NCI-H748 treated with DMSO at 0.1 percent for 48 hours (cell line): ENCODE measurements at regions not wholly inside any gene's neighbourhood (a gene's known extent, or its start where the extent isn't known, plus 50 kb on each side); places are given as distances from the start of the nearest gene placed in this dataset.

Experiments used
- DNase-seq: peaks from one replicate; lab custom pipeline; 2025; lab: John Stamatoyannopoulos, UW

- no peak for DNase-seq
Observed at GRCh38 chr5:5591567-5591966, 169.1 kb downstream of the ICE1 start.

DNA sequence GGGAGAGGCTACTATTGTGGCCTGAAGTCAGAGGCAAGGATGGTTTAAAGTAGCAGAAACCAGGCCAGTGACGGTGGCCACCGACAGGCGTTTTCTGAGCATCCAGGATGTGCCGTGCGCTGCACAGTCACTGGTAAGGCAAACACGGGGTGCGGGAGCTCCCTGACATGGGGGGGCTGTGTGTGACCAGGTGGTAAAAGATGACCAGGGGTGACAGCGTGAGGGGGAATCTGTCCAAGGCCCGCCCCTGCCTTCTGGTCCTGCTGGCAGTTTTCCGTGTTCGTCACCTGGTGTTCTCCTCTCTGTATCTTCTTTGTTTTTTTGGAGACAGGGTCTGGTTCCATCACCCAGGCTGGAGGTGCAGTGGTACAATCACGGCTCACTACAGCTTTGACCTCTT, 167.4 kb downstream of the ICE1 start:
- DNase-seq = no peak

DNA sequence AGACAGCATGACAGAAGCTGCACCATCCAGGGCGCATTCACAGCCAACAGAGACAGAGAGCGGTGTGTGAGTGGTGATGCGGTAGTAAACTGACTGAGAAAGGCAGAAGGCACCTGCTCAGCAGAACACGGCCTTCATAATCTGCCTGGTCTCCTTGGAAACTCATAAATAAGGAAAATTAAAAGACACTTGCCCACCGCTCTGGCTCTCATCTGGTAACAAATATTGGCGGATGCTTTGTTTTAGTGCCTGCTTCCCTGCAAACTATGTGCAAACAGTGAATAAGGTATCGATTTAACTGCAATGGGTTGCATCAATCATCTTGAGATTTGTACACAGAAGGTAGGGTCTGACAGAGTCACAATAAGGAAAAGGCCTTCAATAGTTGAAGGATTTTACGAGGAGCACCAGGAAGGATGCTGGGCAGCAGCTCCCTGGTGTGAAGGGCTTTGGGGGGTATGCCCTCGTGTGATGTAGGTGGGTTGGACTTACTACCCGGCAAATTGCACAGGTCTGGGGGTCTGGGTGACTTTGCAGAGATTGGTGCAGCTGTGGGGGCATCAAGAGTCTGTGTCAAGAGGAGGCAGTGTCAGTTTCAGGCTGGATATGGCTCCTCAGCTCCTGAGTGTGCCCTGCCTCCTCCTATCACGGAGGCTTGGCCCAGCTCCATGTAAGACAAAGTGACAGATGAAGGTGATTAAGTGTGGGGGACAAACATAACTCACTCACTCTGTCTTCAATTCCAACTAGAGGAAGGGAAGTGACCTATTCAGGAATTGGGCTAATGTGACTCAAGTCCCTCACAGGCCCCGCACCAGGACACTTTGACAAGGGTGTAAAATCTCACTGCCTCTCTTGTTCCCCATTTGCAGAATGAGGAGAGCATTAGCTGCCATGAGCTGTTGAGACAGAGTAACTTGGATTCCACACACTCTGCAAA, 166.7 kb downstream of the ICE1 start:
- no peak for DNase-seq

DNA sequence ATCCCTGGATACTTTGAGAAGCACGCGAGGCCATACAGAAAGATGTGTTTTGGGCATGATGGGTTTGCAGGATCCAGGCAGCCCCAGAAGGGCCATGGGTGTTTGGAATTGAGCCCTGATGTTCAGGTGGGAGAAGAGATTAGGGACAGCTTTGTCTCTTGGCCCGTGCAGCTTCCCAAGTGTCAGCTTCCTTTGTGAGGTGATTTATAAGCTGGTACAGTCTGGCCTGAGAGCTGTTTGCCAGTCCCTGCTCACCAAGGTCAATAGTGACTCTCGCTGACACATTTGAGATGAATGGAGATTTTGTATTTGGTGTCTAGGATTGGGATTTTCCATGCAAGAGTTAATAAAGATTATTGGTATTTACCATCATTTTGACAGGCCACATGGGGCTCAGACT, 165.9 kb downstream of the ICE1 start:
- DNase-seq = no peak

DNA sequence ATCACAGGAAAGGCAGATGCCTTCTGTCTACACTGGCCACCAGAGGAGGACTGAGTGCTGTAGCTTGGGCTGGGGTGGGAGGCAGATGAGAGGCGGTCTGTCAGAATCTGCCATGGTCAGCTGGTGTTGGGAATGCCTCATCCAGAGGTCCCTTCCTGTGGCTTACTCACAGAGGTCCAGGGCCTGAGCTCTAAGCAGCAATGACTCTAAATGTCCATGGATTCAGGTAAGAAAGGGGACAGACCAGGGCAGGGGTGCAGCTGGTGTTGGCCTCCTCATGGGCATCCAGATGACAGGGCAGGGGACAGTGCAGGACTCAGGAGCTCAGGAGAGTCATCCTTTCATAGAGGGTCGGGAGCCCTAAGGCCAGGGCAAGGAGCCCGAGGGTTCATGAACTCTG, 165.0 kb downstream of the ICE1 start:
- no peak for DNase-seq

- no peak for DNase-seq
Observed at GRCh38 chr5:5586721-5587120, 164.2 kb downstream of the ICE1 start.

GRCh38 chr5:5585751-5586341, 163.4 kb downstream of the ICE1 start:
- DNase-seq = no peak

DNA sequence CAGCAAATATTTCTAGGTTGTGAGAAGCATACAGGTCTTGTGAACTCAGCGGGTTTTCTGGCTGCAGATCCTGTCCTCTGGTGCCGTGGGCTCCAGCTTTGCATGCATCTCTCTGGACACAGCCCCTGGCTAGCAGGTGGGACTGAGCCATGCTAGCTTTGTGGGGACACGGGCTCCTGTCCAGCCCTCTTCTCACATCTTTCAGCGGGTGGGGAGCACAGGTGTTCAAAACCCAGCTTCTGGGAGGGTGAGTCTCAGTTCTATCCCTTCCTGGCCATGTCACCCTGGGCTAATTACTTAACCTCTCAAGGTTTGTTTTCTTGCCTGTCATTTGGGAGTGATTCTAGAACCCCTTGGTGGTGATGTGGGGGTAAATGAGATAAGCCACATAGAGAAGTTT, 162.3 kb downstream of the ICE1 start:
- no peak for DNase-seq

GRCh38 chr5:5584236-5584745, 161.8 kb downstream of the ICE1 start:
- DNase-seq = no peak

- no peak for DNase-seq
Observed at GRCh38 chr5:5583832-5584231, 161.4 kb downstream of the ICE1 start.

- DNase-seq = no peak
Observed at GRCh38 chr5:5583023-5583765, 160.7 kb downstream of the ICE1 start.

DNA sequence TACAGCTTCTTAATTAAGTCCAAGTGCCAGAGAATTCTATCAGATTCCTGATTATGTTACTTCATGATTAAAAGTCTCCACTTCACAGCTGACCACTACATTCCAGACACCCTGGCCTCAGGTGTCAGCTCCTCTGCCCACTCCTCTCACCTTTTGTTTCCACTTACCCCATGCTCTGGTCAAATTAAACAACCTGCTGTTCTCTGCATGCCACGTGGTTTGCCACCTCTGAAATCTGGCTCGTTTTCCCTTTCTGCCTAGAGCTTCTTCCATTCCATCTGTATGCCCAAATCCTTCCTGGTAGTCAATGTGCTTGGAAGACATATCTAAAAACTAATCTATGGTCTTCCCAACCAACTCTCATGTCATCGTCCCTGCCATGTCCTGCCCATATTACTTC, 158.6 kb downstream of the ICE1 start:
- DNase-seq = no peak

GRCh38 chr5:5576744-5577143, 154.3 kb downstream of the ICE1 start:
- DNase-seq = no peak

GRCh38 chr5:5575461-5575860, 153.0 kb downstream of the ICE1 start:
- no peak for DNase-seq

- DNase-seq = no peak
Observed at GRCh38 chr5:5573798-5574380, 151.4 kb downstream of the ICE1 start.

- no peak for DNase-seq
Observed at GRCh38 chr5:5572976-5573797, 150.7 kb downstream of the ICE1 start.

DNA sequence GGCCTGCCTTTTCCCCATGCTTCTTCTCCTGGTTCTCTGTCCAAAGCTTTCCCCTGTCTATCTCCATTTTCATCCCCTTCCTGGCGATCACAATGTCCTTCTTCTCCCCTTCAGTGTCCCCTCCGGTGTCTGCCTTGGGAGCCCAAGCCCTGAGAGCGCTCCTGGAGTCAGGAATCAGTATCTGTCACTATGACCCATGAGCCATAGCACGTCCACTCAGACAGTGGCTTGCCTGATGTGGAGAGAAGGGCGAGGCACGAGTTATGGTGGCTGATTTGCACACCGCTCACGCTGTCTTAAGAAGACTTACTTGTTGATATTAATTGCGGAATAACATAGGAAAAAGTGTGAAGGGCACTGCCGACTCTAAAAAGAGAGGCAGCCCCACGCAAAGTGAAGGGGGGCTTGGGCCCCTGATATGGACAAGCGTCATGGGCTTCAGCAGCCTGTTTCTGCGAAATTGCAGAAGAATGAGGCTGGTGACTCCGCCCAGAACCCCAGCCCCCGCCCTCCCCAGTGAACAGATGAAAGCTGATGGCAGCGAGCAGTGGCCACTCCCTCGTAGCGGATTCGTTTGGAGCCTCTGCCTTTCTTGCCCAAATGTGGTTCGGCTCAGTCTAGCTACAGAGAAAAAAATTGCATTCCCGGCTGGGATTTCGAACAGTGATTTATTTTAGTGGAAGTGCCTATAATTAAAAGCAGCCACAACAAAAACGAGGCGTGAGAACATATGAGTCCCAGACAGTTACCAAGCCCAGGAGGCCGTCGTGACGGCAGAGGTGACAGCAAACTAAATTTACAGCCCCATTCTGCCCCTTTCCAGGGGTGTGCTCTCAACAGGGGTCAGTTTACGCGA, 149.8 kb downstream of the ICE1 start:
- no peak for DNase-seq

- DNase-seq = no peak
Observed at GRCh38 chr5:5570646-5571045, 148.2 kb downstream of the ICE1 start.

GRCh38 chr5:5564898-5565297, 142.4 kb downstream of the ICE1 start:
- DNase-seq = no peak

DNA sequence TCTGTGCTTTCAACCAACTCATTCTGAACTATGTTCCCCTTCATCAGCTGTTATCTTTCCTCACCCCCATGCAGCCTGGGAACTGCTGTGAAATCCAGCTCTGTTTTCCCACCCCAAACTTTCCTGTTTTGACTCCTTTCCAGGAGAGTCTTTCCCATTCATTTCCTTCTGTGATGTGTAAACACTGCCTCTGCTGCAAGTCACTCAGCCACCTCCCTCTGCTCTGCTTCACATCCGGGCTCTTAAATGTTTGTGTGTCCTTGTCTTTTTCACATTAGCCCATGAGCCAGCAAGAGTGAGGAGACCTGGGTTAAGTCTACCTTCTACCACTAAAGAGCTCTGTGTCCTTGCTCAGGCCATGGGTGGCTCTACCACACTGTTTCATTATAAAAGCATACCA, 137.5 kb downstream of the ICE1 start:
- peak; percentile 29 for DNase-seq
